Fibroblast of the conjunctiva (primary cell): ENCODE measurements at regions not wholly inside any gene's neighbourhood (a gene's known extent, or its start where the extent isn't known, plus 50 kb on each side); places are given as distances from the start of the nearest gene placed in this dataset.
A peak's percentile ranks its signal among the peaks of the same experiment; 100 is the strongest.

Experiments used
- DNase-seq: peaks from one replicate; pipeline ENCODE4 v3.0.0-alpha.2; 2010; ENCODE audit warnings: low read depth

DNA sequence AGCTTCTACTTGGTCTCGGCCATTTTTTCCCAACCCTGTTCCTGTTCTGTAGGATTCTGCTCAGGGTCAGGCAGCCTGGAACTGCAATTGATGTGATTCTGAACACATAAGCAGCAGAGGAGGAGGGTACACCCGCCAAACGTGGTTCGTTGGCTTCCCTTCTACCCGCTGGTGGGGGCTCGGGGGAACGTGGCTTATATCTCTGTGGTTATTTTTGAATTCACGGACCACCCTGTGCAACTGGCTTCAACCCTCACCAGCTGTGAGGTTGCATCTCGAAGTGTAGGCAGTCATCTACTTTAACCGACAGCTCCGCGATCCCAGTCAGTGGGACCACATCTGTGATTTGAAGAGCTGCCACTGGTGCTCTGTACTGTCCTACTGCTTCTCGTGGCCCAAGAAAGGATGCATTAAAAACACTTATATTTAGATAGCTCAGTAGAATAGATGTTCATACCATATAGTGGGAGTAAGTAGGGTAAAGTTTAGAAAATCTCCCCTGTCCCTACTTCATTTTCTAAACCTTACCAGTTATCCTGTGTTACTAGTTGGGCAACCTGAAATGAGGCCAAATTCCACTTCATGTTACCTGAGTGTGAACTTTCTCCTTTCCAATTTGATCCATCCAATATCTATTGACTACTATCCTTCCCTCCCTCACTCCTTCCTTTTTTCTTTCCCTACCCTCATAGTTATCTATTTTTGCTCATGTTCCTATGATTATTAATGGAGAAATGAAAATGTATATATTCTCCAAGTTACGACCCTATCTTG, 80.4 kb upstream of the BCOR start:
- no peak for DNase-seq

DNA sequence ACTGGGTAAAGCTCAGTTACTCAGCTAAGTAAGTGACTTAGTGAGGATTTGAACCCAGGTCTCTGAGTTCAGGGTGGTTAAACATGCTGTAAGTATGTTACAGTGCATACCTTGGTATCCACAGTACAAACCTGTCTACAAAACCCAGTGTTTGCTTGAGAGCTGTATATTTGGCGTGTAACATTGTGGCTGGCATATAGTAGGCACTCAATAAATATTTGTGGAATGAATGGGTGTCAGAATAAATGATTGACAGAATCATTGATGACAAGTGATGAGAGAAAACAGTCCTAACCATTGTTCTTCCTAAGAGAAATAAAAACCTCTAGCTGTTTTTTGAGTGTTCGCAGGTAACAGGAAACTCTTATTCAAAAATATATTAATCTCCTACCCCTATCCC, 79.7 kb upstream of the BCOR start:
- no peak for DNase-seq

DNA sequence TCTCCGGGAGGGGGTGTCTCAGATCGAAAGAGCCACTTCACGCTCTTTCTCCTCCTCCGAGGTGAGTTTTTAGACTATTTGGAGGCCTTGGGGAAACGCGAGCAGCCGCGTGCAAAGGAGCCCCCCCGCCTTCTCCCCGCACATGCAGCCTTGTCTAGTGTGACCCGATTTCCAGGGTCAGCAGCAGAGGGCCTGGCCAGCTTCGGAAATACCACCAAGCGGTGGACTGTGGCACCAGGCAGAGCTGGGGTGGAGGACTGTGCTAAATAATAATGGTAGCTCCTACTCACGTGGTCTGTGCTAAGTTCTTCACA, 79.3 kb upstream of the BCOR start:
- DNase-seq, result no peak

DNA sequence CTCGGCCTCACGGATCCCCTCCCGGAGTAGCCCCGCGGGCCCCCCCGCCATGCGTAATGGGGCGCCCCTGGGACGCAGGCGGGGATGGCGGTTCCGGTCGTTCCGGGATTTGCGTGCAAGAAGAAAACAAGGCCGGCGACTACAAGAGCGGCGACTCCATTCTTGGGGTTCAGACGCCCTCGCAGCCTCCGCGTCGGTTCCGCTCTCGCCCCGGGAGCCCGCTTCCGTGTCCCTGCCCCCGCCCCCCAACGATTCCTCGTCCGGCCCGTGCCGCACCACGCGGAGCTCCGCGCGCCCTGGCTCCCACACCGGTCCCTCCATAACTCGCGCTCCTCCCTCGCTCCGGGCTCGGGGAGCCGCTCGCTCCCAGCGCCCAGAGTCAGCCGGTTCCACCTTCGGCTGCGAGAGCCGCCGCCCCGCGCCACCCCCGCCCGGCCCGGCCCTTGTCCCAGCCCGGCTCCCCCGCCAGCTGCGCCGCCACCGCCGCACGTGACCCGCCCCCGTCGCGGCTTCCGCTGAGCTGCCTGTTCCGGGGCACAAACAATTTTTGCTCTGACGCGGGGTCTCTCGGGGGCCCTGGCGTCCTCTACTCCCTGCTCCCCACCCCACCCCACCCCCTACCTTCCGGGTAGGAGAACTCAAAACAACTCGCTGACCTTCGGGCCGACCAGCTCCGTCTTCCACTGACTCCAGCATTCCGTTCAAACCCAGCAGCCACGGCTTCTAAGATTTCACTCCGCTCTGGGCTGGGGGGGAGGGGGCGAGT, 78.8 kb upstream of the BCOR start:
- DNase-seq, result no peak

DNA sequence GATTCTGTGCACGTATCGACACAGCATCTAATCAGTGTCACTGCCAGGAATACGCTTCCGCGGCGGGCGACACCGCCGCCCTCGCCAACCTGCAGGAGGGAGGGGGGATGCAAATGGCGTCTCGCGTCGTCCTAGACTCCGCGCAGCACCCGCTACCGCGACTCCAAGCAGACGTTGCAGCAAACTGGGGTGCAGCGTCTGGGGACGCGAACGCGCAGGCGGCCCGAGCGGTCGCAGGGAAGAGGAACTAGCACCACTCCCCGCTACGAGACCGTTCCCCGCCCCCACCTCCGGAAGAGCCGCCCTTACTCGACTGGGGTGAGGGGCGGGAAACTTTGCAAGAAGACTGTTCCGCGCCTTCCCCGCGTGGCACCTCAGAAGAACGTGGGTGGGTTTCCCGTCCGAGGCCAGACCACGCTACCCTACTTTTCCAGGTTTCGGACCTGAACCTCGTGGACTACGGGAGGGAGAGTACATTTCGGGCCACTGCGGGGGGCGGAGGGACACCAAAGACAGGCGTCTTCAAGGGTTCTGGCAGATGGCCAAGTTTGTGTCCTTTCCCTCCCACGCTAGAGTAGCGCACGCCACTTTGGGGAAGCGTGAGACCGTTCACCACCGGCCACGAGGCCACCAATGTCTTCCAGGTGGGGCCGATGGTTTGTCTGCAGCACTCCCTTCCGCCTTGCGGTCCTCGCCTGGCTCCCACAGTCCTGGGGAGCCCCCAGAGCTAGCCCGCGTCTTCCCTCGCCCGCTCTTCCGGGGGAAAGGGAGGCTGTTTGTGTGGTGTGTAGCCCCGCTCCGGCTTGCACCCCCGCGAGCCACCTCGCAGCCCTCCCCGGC, 78.0 kb upstream of the BCOR start:
- DNase-seq, result no peak

DNA sequence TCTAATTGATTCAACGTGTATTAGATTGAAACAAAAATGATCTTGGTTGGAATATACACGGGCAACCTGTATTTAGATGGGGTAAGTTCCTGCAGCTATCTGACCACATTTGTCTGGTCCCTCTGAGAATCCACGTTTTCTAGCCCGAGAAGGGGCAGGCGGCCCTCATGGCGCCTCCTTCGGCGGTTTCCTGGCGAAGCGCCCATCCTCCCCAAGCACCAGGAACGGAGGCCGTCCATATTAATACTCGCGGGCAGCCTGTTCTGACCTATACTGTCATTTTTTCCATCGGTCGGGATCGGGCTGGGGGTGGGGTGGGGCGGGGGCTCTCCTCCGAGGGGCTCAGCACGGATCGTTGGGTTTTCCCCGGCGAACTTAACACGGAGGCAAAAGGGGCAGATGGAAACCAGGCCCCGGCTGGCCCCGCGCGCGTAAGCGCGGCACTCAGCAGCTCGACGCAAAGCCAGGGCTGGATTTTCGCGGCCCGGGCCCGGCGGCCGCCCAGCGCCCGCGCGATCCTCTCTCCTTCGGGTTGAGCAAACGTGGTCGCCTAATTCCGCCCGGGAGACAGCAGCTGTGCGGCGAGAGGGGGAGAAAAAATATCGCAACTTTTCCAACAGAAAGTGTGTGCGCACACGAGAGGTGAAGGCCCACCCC, 77.2 kb upstream of the BCOR start:
- DNase-seq, result no peak

DNA sequence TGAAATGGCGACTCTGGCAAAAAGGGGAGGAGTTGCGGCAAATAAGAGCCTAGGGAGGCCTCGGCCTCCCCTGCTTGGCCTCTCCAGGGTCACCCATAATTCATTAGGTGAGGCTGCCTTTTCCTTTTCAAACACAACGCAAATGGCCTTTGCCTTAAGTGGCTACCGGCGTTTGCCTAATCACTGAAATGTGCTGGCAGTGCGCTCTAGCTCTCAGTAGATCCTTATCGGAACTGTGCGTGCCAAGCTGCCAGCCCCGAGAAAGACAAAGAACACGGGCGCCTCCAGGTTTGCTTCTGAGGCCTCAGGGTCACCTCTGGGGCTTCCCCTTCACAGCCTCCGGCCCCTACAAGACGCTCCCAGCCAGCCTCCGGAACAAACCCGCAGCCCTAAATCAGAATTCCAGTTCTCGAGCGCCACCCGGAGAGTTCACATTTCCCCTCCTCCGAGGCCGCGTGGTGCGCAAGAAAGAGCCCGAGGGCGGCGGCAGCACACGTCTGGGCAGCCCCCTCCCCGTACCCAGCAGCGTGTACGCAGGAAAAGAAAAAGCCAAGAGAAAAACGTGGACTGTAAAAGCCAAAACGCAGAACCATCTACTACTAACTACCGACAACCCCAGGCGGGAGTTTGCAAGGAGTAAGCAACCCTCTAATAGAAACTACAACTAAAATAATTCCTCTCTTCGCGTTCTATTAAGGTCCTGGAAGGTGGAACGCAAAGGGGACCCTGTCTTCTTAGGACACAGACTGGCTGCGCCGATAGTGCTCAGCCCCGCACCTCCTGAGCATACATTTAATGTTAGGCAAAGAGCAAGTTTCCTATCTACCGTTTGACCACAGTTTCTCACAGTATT, 76.5 kb upstream of the BCOR start:
- no peak for DNase-seq

DNA sequence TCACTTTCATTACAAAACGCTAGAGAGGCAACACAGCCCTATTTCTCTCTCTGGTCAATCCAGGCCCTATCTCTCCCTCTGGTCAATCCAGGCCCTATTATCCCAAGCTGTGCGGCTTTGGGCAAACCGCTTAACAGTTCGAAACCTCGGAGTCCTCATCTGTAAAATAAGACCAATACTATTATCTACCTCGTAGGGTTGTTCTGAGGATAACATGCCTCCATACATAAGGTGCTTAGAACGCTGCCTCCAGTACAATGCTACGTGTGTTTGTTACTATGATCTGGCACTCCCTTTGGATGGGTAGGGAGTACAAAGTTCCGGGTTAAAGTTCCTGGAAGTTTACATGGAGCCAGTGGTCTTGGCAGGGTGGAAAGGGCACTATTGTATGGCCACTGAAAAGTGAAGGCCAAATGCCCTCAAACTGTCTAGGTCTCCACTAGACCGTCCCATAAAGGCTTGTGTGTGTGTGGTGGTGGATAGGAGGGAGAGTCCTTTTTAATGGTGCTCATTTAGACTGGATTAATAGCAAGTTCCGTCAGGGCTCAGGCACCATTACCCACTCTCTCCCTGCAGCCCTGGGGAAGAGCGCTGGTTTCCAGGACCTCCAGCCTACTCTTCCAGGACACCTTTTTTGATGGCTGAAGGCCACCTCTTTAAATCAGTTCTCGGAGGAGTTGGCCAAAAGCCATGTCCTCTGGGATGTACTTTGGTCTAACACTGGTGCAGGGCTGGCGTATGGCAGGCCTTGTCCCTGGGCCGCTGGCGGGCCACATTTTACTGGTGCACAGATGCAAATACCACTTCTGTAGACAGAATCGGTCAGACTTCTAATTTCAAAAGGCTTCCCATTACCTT, 75.6 kb upstream of the BCOR start:
- DNase-seq, result no peak

DNA sequence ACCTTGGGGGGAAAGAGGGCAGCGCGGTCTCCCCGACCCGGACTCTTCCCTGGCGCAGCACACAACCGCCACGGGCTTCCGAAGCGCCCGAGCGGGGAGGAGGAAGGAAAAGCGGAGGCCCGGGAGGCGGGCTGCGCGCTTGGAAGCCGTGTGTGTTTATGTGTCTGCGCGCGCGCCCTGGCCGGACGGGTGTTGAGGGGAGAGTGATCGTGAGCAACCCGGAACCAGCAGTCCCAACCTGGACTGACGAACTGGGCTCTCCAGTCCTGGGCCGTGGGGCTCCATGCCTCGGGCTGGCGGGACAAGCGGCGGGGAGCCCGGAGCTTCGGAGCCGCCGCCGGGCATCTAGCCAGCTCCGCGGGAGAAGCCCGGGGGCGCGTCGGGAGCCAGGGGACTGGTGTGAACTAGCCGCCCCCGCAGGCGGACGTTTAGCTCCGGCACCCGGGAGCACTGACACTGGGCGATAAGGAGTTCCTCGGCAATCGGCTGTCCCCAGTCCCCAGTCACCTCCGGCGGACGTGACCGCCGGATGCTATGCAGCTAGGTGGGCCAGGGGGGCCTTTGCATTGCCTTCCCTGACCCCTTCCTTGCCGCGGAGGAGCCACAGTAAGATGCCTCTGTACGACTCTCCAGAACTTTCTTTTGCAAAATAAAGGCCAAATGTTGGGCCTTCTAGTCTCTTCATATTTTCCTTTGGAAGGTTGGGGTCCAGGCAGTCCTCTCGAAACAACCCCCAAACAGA, 74.8 kb upstream of the BCOR start:
- no peak for DNase-seq

DNA sequence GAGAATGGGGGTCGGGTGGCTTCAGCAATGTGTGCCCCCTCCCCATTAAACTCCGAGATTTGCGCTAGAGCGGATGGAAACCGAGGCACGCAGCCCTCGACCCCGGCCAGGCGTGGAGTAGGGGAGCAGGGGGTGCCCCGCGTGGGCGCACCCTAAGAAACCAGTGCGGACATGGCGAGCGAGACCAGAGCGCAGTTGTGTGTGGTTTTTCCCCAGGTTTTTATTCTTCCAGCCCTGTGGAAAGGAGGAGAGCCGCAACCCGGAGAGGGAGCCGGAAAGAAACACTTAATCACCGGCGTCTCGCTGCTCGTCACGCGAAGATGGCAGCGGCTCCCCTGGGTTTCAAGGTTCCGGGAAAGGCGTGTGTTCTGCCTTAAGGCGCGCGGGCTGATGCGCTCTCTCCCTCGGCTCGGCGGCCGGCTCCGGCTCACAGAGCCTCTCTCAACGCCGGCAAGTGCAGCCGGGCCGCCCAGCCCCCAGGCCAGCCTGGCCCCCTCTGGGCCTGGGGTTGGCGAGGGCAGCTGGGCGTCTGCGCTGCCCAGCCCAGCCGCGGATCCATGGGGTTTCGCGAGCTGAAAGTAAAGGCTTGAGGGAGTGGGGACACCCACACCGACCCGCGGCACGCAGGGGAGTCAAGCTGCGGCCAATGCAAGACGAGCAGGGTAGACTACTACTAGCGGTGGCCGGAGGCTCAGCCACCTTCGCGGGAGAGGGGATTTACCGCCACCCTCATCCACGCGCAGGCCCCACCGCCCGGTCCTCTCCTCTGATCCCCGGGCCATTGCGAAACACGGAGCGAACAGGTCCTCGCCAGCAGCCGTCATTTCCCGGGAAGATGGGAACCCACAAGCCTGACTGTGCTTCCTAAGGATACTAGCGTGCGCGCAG, 74.0 kb upstream of the BCOR start:
- DNase-seq, result no peak

DNA sequence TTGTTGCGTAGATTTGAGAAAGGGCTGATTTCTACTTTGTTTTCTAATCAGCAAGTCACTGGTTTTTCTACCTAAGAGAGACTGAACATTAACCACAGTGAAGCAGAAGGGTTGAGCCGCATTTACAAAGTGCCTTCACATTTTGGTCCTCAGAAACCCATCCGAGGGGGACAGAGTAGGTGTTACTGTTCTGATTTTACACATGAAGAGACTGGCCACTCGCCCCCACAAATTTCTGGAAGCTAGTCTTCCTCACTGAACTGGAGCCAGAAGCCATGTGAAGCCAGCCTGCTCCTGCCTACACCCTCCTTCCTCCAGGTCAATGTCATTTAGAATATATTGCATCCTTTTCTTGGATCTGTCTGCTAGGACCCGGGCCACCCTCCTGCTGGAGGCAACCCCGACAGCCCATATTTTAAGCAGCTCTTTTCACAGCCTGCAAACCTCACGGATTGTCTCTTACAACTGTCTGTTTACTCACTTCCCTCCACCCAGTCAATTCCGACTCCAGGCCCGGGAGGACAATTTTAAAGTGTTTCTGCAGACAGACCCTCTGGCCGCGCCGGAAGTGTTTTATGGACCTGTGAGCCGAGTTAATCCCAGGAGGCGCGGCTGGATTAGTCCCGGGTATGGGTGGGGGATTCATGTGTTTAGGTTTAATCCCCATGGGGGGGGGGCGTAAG, 73.2 kb upstream of the BCOR start:
- no peak for DNase-seq

DNA sequence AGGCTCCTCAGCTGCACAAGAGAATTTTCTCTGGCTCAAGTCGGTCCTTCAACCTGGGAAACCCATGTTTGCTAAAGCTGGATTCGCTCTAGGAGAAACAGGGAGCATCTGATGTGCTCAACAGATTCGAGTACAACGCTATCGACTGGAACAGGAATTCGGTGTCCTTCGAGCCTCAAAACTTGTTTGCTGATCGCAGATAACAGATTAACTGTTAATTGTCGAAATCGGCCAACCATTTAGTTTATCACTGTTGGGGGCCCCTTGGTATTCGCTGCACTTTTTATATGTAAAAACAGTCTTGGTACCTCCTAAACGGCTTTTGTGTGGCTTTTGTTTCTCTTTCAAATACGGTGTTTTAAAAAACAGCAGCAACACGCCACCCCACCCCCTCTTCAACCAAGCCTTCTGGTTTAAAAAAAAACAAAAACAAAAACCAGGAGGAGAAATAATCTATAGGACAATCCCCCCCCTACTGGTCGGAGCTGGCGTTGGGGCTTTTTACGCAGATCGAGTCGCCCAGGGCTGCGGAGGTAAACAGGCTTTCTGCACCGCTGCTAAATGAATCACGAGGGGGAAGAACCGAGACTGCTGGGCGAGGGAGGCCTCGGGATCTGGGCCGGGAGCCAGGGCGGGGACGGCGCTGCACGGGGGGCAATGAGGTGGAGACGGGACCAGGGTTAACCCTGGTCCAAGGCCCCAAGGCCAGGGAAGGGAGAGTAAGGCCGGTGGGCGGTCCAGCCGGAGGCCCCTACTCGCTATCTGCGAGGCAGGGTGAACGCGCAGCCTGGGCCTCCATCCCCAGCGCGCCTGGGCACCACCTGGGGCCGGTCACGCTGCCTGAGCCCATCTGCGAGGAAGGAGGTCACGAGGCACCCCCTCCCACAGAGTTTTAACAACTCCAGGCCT, 71.7 kb upstream of the BCOR start:
- peak; percentile 42 for DNase-seq

DNA sequence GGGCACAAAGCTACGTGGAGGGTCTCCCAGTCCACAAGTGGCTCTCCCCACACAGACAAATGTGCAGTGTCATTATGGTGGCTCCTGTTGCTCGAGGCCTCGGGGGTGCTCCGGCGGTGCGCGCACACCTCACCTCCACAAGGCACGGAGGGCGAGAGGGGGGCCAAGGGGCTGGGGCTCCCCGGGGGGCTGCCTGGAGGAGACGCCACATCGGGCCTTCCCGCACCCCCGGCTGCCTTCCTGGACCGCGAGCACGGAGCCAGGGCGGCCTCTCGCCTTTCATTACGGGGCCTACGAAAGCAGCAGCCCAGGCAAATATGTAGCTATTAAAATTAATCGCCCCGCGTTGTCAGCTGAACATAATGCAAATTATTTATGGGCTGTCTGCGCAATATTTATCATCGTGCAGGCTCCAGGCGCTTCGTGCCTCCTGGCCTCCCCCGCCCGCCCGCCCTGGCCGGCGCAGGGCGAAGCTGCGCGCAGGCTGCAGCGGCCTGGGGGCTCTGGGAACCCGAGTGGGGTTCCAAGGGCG, 70.8 kb upstream of the BCOR start:
- no peak for DNase-seq

DNA sequence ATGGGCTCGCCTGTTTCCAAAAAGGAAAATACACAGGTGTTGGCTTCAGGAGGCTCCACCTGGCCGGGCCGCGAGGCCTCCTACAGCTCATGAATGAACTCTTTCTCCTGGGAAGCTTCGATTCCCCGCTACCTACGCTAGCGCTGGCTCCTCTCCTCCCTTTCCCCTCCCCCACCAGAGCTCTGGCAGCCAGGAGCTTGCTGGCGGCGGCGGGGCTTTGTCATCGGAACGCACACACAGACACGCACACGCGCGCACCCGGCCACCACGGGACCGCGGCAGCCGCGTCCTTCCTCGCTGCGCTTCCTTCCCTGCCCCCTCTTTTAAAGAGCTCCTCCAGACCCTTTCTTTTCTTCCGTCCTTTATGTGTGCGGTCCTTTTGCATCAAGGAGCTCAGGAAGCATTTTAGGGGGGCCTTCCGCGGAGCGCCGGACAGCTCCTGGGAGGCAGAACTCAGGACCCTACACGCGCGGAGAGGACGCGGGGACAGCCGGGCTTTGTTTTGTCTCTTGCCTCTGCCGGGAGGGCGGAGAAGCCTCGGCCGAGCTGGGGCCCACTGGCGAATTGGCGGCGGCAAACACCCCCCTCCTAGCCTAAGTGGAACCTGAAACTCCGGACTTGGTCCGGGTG, 70.2 kb upstream of the BCOR start:
- DNase-seq, result no peak

DNA sequence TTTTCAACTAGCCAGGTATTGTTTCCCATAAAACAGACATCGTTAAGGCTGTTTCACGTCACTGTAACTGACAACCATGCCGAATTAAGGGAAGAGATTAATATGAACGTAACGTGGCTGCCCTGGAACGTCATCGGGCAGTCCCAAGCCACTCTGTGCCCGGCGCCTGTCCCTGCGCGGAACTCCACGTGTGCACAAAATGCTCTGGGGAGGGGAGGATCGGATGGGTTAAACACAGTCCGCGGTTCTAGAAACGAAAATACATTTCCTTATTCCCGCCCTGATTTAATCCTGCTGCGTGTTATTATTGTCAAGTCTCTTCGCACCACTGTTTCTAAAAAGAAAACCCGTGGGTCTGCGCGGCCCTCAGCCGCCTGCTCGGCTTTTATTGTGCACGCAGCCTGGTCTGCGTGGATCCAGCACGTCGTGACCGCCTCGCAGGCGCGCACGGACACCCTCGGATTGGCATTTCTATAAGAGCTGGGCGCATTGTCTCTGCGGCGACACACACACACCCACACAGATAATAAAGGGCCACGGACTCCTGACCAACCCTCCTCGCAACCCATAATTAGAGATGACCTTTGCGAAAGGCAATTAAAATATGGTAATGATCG, 69.6 kb upstream of the BCOR start:
- DNase-seq, result no peak

DNA sequence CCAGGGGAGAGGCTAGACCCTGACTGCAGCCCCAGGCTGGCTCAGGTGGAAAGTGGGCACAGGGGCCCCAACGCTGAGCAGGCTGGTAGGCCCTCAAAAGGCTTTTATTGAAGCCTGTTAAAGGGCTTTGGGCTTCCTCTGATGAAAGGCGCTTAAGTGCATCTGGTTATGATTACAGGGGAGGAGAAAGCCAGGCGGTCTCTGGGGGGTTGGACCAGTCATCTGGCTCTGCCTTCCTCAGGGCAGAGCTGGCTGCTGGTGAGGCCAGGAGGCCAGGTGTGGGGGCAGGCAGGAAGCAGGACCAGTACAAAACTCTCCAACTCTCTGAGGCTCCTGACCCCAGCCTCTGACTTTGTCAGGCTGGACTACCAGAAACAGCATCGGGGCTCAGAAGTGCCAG, 68.8 kb upstream of the BCOR start:
- DNase-seq, result peak; percentile 43
